ENCODE measurements at regions not wholly inside any gene's neighbourhood (a gene's known extent, or its start where the extent isn't known, plus 50 kb on each side); places are given as distances from the start of the nearest gene placed in this dataset.

- TF ChIP-seq CTCF (IDR thresholded peaks at IDR 0.05; ENCODE audit: low read length) (no peak), EZH2 (IDR thresholded peaks at IDR 0.05; ENCODE audit: borderline replicate concordance, low read length) (no peak)
Observed at GRCh38 chr4:184289179-184289535, 71.5 kb upstream of the ENPP6 start.
